GM19023 (cell line): ENCODE measurements at regions not wholly inside any gene's neighbourhood (a gene's known extent, or its start where the extent isn't known, plus 50 kb on each side); places are given as distances from the start of the nearest gene placed in this dataset.
"Not testable (repeated sequence)": the region's sequence is repeated elsewhere in the genome, so short reads cannot be mapped to it uniquely, and the experiment has no call there.

ENCODE experiments used
- ATAC-seq: cut with Tn5 transposase; IDR thresholded peaks from one replicate; pipeline ENCODE4 v1.9.1; 2021; ENCODE audit warnings: mild to moderate bottlenecking, moderate library complexity; ENCODE audit not compliant: unreplicated experiment

GRCh38 chr16:21333683-21334082, 55.6 kb upstream of the CRYM start:
- ATAC-seq = not testable (repeated sequence)
